HG03097 (cell line): ENCODE measurements at regions not wholly inside any gene's neighbourhood (a gene's known extent, or its start where the extent isn't known, plus 50 kb on each side); places are given as distances from the start of the nearest gene placed in this dataset.
A peak's percentile ranks its signal among the peaks of the same experiment; 100 is the strongest.
"Not testable (repeated sequence)": the region's sequence is repeated elsewhere in the genome, so short reads cannot be mapped to it uniquely, and the experiment has no call there.

Source experiments
- ATAC-seq: cut with Tn5 transposase; IDR thresholded peaks from one replicate; pipeline ENCODE4 v1.9.1; 2021; ENCODE audit not compliant: unreplicated experiment, low FRiP score

GRCh38 chr16:29094729-29095624 lies 110.1 kb downstream of the LAT start:
- ATAC-seq = not testable (repeated sequence)

GRCh38 chr16:29094325-29094724 lies 109.5 kb downstream of the LAT start:
- not testable (repeated sequence) for ATAC-seq

GRCh38 chr16:29089679-29090078 lies 104.8 kb downstream of the LAT start:
- not testable (repeated sequence) for ATAC-seq

- not testable (repeated sequence) for ATAC-seq
These were observed 102.8 kb downstream of the LAT start for GRCh38 chr16:29087673-29088072.

- ATAC-seq = not testable (repeated sequence)
These were observed 97.2 kb downstream of the LAT start for GRCh38 chr16:29081829-29082639.

GRCh38 chr16:29074554-29075402 lies 89.9 kb downstream of the LAT start:
- peak; percentile 76 for ATAC-seq

- not testable (repeated sequence) for ATAC-seq
These were observed 77.4 kb downstream of the LAT start for GRCh38 chr16:29062235-29062634.

GRCh38 chr16:29061467-29061921 lies 76.6 kb downstream of the LAT start:
- ATAC-seq = not testable (repeated sequence)

- ATAC-seq = not testable (repeated sequence)
These were observed 75.4 kb downstream of the LAT start for GRCh38 chr16:29060022-29060810.

GRCh38 chr16:29059575-29059974 lies 74.7 kb downstream of the LAT start:
- ATAC-seq = not testable (repeated sequence)
